Testis (tissue), 2 donors: ENCODE measurements at regions not wholly inside any gene's neighbourhood (a gene's known extent, or its start where the extent isn't known, plus 50 kb on each side); places are given as distances from the start of the nearest gene placed in this dataset.

Experiments used
- POLR2A ChIP-seq: fragments of 450-650 bp; IDR thresholded peaks from one replicate; pipeline ENCODE4 v1.6.1; 2017; ENCODE audit warnings: antibody characterized with exemption, mild to moderate bottlenecking, moderate library complexity
- TF ChIP-seq, protein P1 (sequence below), 3 experiments: fragments of 450-650 bp in 2 of 3; fragments of 200-600 bp in 1 of 3; sonication (generic) in 1 of 3; IDR thresholded peaks; one replicate each; pipeline ENCODE4 v1.5.1; 2016 to 2019; ENCODE audit warnings: antibody characterized with exemption in 3 of 3, mild to moderate bottlenecking in 2 of 3, moderate library complexity in 1 of 3

DNA sequence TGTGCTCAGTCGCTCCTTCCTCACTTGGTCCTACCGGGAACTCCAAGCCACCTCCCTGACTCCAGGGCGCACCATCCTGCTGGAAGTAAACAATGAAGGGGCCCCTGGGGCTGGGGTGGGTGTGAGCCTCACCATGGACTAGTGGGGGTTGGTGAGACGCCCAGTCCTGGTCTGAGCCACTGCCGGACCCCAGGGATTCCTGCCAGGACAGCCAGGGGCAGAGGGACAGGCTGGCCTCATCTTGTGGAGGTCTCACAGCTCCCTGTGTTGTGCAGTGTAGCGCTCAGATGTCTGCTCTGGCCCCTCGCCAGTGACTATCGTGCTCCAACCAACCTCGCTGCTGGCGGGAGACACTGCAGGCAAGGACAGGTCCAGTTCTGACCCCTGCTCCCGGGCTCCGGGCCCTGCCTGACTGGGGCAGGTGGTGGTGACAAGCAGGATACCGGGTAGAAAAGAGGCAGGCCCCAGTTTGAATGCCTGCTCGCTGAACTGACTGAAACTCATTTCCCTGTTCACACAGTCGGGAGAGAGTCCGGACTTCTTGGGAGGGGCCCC is 1021.4 kb downstream of the BRD1 start:
- TF ChIP-seq, protein P1, sequence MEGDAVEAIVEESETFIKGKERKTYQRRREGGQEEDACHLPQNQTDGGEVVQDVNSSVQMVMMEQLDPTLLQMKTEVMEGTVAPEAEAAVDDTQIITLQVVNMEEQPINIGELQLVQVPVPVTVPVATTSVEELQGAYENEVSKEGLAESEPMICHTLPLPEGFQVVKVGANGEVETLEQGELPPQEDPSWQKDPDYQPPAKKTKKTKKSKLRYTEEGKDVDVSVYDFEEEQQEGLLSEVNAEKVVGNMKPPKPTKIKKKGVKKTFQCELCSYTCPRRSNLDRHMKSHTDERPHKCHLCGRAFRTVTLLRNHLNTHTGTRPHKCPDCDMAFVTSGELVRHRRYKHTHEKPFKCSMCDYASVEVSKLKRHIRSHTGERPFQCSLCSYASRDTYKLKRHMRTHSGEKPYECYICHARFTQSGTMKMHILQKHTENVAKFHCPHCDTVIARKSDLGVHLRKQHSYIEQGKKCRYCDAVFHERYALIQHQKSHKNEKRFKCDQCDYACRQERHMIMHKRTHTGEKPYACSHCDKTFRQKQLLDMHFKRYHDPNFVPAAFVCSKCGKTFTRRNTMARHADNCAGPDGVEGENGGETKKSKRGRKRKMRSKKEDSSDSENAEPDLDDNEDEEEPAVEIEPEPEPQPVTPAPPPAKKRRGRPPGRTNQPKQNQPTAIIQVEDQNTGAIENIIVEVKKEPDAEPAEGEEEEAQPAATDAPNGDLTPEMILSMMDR (IDR thresholded peaks at IDR 0.05) = no peak
- TF ChIP-seq POLR2A = no peak
